VCaP (cell line): ENCODE measurements at regions not wholly inside any gene's neighbourhood (a gene's known extent, or its start where the extent isn't known, plus 50 kb on each side); places are given as distances from the start of the nearest gene placed in this dataset.

ENCODE experiments used
- H3K27ac ChIP-seq: fragments of 450-650 bp; 2 replicates; pipeline ENCODE4 v1.5.1; 2017
- CTCF ChIP-seq: fragments of 450-650 bp; conservative IDR thresholded peaks from 2 replicates; pipeline ENCODE4 v1.5.1; 2017; ENCODE audit warnings: mild to moderate bottlenecking, moderate library complexity

GRCh38 chrX:23616361-23616760 is 50.9 kb upstream of the PRDX4 start:
- TF ChIP-seq CTCF, result peak; percentile 74
- H3K27ac ChIP-seq, result no peak overlapping the region
